WERI-Rb-1 (cell line): ENCODE measurements at regions not wholly inside any gene's neighbourhood (a gene's known extent, or its start where the extent isn't known, plus 50 kb on each side); places are given as distances from the start of the nearest gene placed in this dataset.

ENCODE experiments used
- DNase-seq: peaks from one replicate; pipeline ENCODE4 v3.0.0-alpha.2; 2020
- H3K27ac ChIP-seq: fragments of 250-450 bp; sonication (Bioruptor Pico); 2 replicates; pipeline ENCODE4 v1.5.1; 2020; ENCODE audit warnings: mild to moderate bottlenecking, moderate library complexity
- H3K27me3 ChIP-seq: fragments of 250-450 bp; sonication (Bioruptor Pico); 2 replicates; pipeline ENCODE4 v1.5.1; 2021; ENCODE audit warnings: mild to moderate bottlenecking, low read depth, moderate library complexity; ENCODE audit not compliant: insufficient read depth, severe bottlenecking
- H3K36me3 ChIP-seq: fragments of 250-450 bp; sonication (Bioruptor Pico); 2 replicates; pipeline ENCODE4 v1.5.1; 2020; ENCODE audit warnings: mild to moderate bottlenecking, moderate library complexity
- H3K4me3 ChIP-seq: 2 replicates; pipeline ENCODE4 v1.5.1; 2011; ENCODE audit warnings: low read depth, mild to moderate bottlenecking, control low read depth, low read length
- H3K9me3 ChIP-seq: fragments of 250-450 bp; sonication (Bioruptor Pico); 2 replicates; pipeline ENCODE4 v1.5.1; 2021; ENCODE audit warnings: mild to moderate bottlenecking, moderate library complexity; ENCODE audit not compliant: severe bottlenecking
- CTCF ChIP-seq: IDR thresholded peaks from 2 replicates; pipeline ENCODE4 v1.5.1; 2011; ENCODE audit warnings: low read depth, mild to moderate bottlenecking, control low read depth, inconsistent platforms, low read length

- TF ChIP-seq CTCF = no peak
- no peaks in the 10 kb centered on the region for H3K36me3 ChIP-seq
- H3K27me3 ChIP-seq = no peaks in the 10 kb centered on the region
- no peak overlapping the region for H3K27ac ChIP-seq
- no peak for DNase-seq
- H3K4me3 ChIP-seq = no peak overlapping the region
- H3K9me3 ChIP-seq = no peaks in the 10 kb centered on the region
These were observed 1092.2 kb downstream of the KCNT2 start for GRCh38 chr1:195516036-195516435.

GRCh38 chr1:195511501-195511900, 1096.7 kb downstream of the KCNT2 start:
- no peaks in the 10 kb centered on the region for H3K27me3 ChIP-seq
- no peak for TF ChIP-seq CTCF
- DNase-seq = no peak

GRCh38 chr1:195501118-195501517, 1107.1 kb downstream of the KCNT2 start:
- Histone ChIP-seq H3K36me3 (no peaks in the 10 kb centered on the region), H3K9me3 (no peaks in the 10 kb centered on the region), H3K27ac (no peak overlapping the region), H3K4me3 (no peak overlapping the region), H3K27me3 (no peaks in the 10 kb centered on the region)
- no peak for DNase-seq
- no peak for TF ChIP-seq CTCF

More at GRCh38 chr1:195511501-195511900, 1096.7 kb downstream of the KCNT2 start:
- H3K4me3 ChIP-seq = no peak overlapping the region
- H3K27ac ChIP-seq = no peak overlapping the region
- no peaks in the 10 kb centered on the region for H3K9me3 ChIP-seq
- no peaks in the 10 kb centered on the region for H3K36me3 ChIP-seq

- no peak for DNase-seq
- no peak overlapping the region for H3K27ac ChIP-seq
- no peak for TF ChIP-seq CTCF
These were observed 1112.3 kb downstream of the KCNT2 start for GRCh38 chr1:195495720-195496635.

GRCh38 chr1:195482137-195482536, 1126.1 kb downstream of the KCNT2 start:
- Histone ChIP-seq H3K27ac (no peak overlapping the region), H3K4me3 (no peak overlapping the region), H3K36me3 (no peaks in the 10 kb centered on the region), H3K9me3 (no peaks in the 10 kb centered on the region), H3K27me3 (no peaks in the 10 kb centered on the region)
- no peak for TF ChIP-seq CTCF
- no peak for DNase-seq

More at GRCh38 chr1:195495720-195496635, 1112.3 kb downstream of the KCNT2 start:
- Histone ChIP-seq H3K27me3 (no peaks in the 10 kb centered on the region), H3K36me3 (no peaks in the 10 kb centered on the region), H3K4me3 (no peak overlapping the region), H3K9me3 (peaks cover 2% of the 10 kb centered on the region)
